Astrocyte (in vitro differentiated cells and primary cell): ENCODE measurements at regions not wholly inside any gene's neighbourhood (a gene's known extent, or its start where the extent isn't known, plus 50 kb on each side); places are given as distances from the start of the nearest gene placed in this dataset.

Source experiments
- EZH2 ChIP-seq: IDR thresholded peaks from 2 replicates; pipeline ENCODE4 v1.6.1; 2012; ENCODE audit warnings: mild to moderate bottlenecking, low read length, inconsistent platforms; ENCODE audit not compliant: insufficient read depth
- TF ChIP-seq, protein P1 (sequence below): IDR thresholded peaks from 2 replicates; pipeline ENCODE4 v1.5.1; 2011; ENCODE audit warnings: low read depth, mild to moderate bottlenecking, inconsistent platforms, low read length, moderate library complexity; ENCODE audit not compliant: insufficient read depth

DNA sequence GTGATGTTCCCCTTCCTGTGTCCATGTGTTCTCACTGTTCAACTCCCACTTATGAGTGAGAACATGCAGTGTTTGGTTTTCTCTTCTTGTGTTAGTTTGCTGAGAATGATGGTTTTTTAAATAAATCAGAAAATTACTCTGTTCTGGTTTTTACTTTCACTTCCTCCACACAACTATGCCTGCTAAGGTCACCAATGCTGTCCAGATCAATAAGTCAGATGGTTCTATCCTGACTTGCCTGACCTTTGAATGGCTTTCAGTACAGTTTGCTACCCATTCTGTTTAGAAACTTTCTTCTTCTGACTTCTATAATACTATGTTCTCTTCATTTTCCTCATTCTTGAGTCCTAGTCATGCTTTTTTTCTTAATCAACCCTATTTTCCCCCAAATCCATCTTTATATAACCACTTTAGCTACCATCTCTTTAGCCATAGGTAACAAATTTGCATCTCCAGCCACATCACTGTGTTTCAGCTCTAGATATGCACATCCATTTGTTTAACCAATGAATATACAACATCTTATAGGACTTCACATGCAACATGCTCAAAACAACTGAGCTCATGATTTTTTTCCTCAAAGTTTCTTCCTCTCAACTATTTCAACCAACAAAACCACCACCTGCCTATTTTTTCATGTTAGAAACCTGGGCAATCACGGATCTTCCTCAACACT is 58.8 kb upstream of the SLC38A11 start:
- TF ChIP-seq, protein P1, sequence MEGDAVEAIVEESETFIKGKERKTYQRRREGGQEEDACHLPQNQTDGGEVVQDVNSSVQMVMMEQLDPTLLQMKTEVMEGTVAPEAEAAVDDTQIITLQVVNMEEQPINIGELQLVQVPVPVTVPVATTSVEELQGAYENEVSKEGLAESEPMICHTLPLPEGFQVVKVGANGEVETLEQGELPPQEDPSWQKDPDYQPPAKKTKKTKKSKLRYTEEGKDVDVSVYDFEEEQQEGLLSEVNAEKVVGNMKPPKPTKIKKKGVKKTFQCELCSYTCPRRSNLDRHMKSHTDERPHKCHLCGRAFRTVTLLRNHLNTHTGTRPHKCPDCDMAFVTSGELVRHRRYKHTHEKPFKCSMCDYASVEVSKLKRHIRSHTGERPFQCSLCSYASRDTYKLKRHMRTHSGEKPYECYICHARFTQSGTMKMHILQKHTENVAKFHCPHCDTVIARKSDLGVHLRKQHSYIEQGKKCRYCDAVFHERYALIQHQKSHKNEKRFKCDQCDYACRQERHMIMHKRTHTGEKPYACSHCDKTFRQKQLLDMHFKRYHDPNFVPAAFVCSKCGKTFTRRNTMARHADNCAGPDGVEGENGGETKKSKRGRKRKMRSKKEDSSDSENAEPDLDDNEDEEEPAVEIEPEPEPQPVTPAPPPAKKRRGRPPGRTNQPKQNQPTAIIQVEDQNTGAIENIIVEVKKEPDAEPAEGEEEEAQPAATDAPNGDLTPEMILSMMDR, result no peak
- no peak for TF ChIP-seq EZH2
